ENCODE measurements at regions not wholly inside any gene's neighbourhood (a gene's known extent, or its start where the extent isn't known, plus 50 kb on each side); places are given as distances from the start of the nearest gene placed in this dataset.

- H3K4me1 ChIP-seq, result peaks cover 0 to 10% (median 0%) of the 10 kb centered on the region in 10 experiments; a peak in 5 of 20 replicates
- H3K9ac ChIP-seq, result no peak overlapping the region
- H3K27ac ChIP-seq, result no peak overlapping the region
- no peak for TF ChIP-seq Cebpa-rat (IDR thresholded peaks at IDR 0.05)
- H3K9me3 ChIP-seq (replicated peaks in 1 of 11), result no peaks in the 10 kb centered on the region
- no peaks in the 10 kb centered on the region for H3K36me3 ChIP-seq
- H3K4me2 ChIP-seq, result no peak overlapping the region
- no peaks in the 10 kb centered on the region for H3K27me3 ChIP-seq
- H4K20me1 ChIP-seq, result no peaks in the 10 kb centered on the region
- H3K4me3 ChIP-seq, result no peak overlapping the region
Observed at GRCh38 chr3:118548434-118548833, 486.2 kb downstream of the IGSF11 start.

GRCh38 chr3:118550122-118550521 is 484.5 kb downstream of the IGSF11 start:
- Histone ChIP-seq H4K20me1 (no peaks in the 10 kb centered on the region), H3K27ac (no peak overlapping the region), H3K4me1 (no peaks in the 10 kb centered on the region), H3K4me2 (no peak overlapping the region), H3K4me3 (no peak overlapping the region), H3K36me3 (no peaks in the 10 kb centered on the region), H3K9me3 (replicated peaks in 1 of 11) (no peaks in the 10 kb centered on the region), H3K27me3 (no peaks in the 10 kb centered on the region), H3K9ac (no peak overlapping the region)
- TF ChIP-seq Cebpa-rat (IDR thresholded peaks at IDR 0.05), result no peak

- H3K9ac ChIP-seq, result no peak overlapping the region
- H4K20me1 ChIP-seq, result no peaks in the 10 kb centered on the region
- no peak overlapping the region for H3K4me3 ChIP-seq
- TF ChIP-seq Cebpa-rat (IDR thresholded peaks at IDR 0.05), result no peak
- H3K27me3 ChIP-seq, result no peaks in the 10 kb centered on the region
- no peak overlapping the region for H3K27ac ChIP-seq
- H3K4me2 ChIP-seq, result no peak overlapping the region
- no peaks in the 10 kb centered on the region for H3K9me3 ChIP-seq (replicated peaks in 1 of 11)
- no peaks in the 10 kb centered on the region for H3K4me1 ChIP-seq
- no peaks in the 10 kb centered on the region for H3K36me3 ChIP-seq
Observed at GRCh38 chr3:118550556-118550955, 484.1 kb downstream of the IGSF11 start.

GRCh38 chr3:118554148-118554838 is 480.4 kb downstream of the IGSF11 start:
- H3K9me3 ChIP-seq (replicated peaks in 1 of 11), result no peaks in the 10 kb centered on the region
- no peak for TF ChIP-seq Cebpa-rat (IDR thresholded peaks at IDR 0.05)
- no peaks in the 10 kb centered on the region for H3K4me1 ChIP-seq
- no peak overlapping the region for H3K4me3 ChIP-seq
- no peaks in the 10 kb centered on the region for H4K20me1 ChIP-seq
- H3K36me3 ChIP-seq, result no peaks in the 10 kb centered on the region
- no peak overlapping the region for H3K4me2 ChIP-seq
- H3K27me3 ChIP-seq, result no peaks in the 10 kb centered on the region
- H3K9ac ChIP-seq, result no peak overlapping the region
- no peak overlapping the region for H3K27ac ChIP-seq

- H4K20me1 ChIP-seq, result no peaks in the 10 kb centered on the region
- no peak for TF ChIP-seq Cebpa-rat (IDR thresholded peaks at IDR 0.05)
Observed at GRCh38 chr3:118556983-118557382, 477.7 kb downstream of the IGSF11 start.

GRCh38 chr3:118557513-118557912 is 477.1 kb downstream of the IGSF11 start:
- H3K4me2 ChIP-seq, result no peak overlapping the region
- no peak overlapping the region for H3K27ac ChIP-seq
- no peaks in the 10 kb centered on the region for H3K36me3 ChIP-seq
- H3K9me3 ChIP-seq (replicated peaks in 1 of 11), result no peaks in the 10 kb centered on the region
- H3K27me3 ChIP-seq, result no peaks in the 10 kb centered on the region
- H3K4me3 ChIP-seq, result no peak overlapping the region
- TF ChIP-seq Cebpa-rat (IDR thresholded peaks at IDR 0.05), result no peak
- no peaks in the 10 kb centered on the region for H4K20me1 ChIP-seq
- no peaks in the 10 kb centered on the region for H3K4me1 ChIP-seq
- H3K9ac ChIP-seq, result no peak overlapping the region

More at GRCh38 chr3:118556983-118557382, 477.7 kb downstream of the IGSF11 start:
- Histone ChIP-seq H3K27ac (no peak overlapping the region), H3K4me3 (no peak overlapping the region), H3K36me3 (no peaks in the 10 kb centered on the region), H3K9ac (no peak overlapping the region), H3K27me3 (no peaks in the 10 kb centered on the region), H3K9me3 (replicated peaks in 1 of 11) (no peaks in the 10 kb centered on the region), H3K4me1 (no peaks in the 10 kb centered on the region), H3K4me2 (no peak overlapping the region)

GRCh38 chr3:118559286-118559685 is 475.4 kb downstream of the IGSF11 start:
- no peaks in the 10 kb centered on the region for H3K27me3 ChIP-seq
- no peak overlapping the region for H3K9ac ChIP-seq
- H3K4me1 ChIP-seq, result no peaks in the 10 kb centered on the region
- H4K20me1 ChIP-seq, result no peaks in the 10 kb centered on the region
- H3K27ac ChIP-seq, result no peak overlapping the region
- H3K36me3 ChIP-seq, result no peaks in the 10 kb centered on the region
- H3K4me2 ChIP-seq, result no peak overlapping the region
- no peaks in the 10 kb centered on the region for H3K9me3 ChIP-seq (replicated peaks in 1 of 11)
- no peak for TF ChIP-seq Cebpa-rat (IDR thresholded peaks at IDR 0.05)
- H3K4me3 ChIP-seq, result no peak overlapping the region

- no peaks in the 10 kb centered on the region; a peak in 1 of 22 replicates for H3K9me3 ChIP-seq (replicated peaks in 1 of 11)
- H3K4me2 ChIP-seq, result no peak overlapping the region
- no peaks in the 10 kb centered on the region for H3K27me3 ChIP-seq
- TF ChIP-seq Cebpa-rat (IDR thresholded peaks at IDR 0.05), result no peak
- no peak overlapping the region for H3K27ac ChIP-seq
- no peaks in the 10 kb centered on the region for H3K36me3 ChIP-seq
- H3K4me1 ChIP-seq, result no peaks in the 10 kb centered on the region
- H3K9ac ChIP-seq, result no peak overlapping the region
- no peak overlapping the region for H3K4me3 ChIP-seq
- H4K20me1 ChIP-seq, result no peaks in the 10 kb centered on the region
Observed at GRCh38 chr3:118564800-118565199, 469.8 kb downstream of the IGSF11 start.

- TF ChIP-seq Cebpa-rat (IDR thresholded peaks at IDR 0.05), result no peak
- Histone ChIP-seq H3K4me3 (no peak overlapping the region), H3K9me3 (replicated peaks in 1 of 11) (peaks cover 0 to 16% (median 12%) of the 10 kb centered on the region in 11 experiments; a peak in 8 of 22 replicates), H3K36me3 (no peaks in the 10 kb centered on the region), H3K9ac (no peak overlapping the region), H3K27ac (no peak overlapping the region), H3K4me1 (no peaks in the 10 kb centered on the region), H3K4me2 (no peak overlapping the region), H4K20me1 (no peaks in the 10 kb centered on the region), H3K27me3 (no peaks in the 10 kb centered on the region)
Observed at GRCh38 chr3:118573912-118574311, 460.7 kb downstream of the IGSF11 start.

GRCh38 chr3:118577055-118577777 is 457.4 kb downstream of the IGSF11 start:
- Histone ChIP-seq H4K20me1 (no peaks in the 10 kb centered on the region), H3K27ac (no peak overlapping the region), H3K4me1 (peaks cover 0 to 4% (median 0%) of the 10 kb centered on the region in 10 experiments; a peak in 1 of 20 replicates), H3K9ac (no peak overlapping the region), H3K27me3 (no peaks in the 10 kb centered on the region), H3K4me2 (no peak overlapping the region), H3K9me3 (replicated peaks in 1 of 11) (peaks cover 0 to 3% (median 0%) of the 10 kb centered on the region in 11 experiments; a peak in 4 of 22 replicates), H3K36me3 (no peaks in the 10 kb centered on the region), H3K4me3 (no peak overlapping the region)
- no peak for TF ChIP-seq Cebpa-rat (IDR thresholded peaks at IDR 0.05)
